NCI-H526 treated with DMSO at 0.1 percent for 48 hours (cell line): ENCODE measurements at regions not wholly inside any gene's neighbourhood (a gene's known extent, or its start where the extent isn't known, plus 50 kb on each side); places are given as distances from the start of the nearest gene placed in this dataset.
A peak's percentile ranks its signal among the peaks of the same experiment; 100 is the strongest.

Experiments
- DNase-seq: peaks from one replicate; lab custom pipeline; 2025; lab: John Stamatoyannopoulos, UW

DNA sequence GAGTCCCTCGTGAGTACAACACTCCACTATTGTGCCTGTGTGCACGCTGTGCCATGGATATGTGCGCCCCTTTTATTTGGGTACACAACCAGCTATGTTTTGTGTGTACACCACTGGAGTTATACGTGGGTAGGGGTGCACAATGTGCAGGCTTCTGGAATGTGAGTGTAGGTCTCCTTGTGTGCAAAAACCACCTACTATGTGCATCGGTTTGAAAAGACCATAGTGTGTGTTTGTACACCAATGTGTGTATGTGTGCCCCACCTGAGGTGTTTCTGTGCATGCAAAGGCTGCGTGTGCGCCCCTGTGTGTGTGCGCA is 86.4 kb upstream of the ALDH1L1 start:
- DNase-seq: no peak

- no peak for DNase-seq
Observed at GRCh38 chr3:126266291-126266840, 86.0 kb upstream of the ALDH1L1 start.

DNA sequence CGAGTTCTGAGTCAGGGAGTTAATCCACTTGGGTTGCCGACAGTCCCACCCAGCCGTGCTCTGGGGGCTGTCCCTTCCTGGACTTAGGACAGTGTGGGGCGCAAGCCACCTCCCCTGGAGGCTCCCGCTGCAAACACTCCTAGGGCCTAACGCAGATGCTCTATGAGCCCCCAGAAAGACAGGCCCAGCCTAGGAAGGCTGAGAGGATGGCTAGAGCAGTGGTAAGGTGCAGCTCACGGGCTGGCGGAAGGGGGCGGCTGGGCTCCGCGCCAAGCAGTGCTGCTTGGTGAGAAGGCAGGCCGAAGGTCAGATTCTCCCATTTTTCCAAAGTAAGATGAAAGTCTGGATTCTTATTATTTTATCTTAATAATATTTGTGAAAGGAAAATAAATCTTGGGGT is 84.6 kb upstream of the ALDH1L1 start:
- no peak for DNase-seq

DNA sequence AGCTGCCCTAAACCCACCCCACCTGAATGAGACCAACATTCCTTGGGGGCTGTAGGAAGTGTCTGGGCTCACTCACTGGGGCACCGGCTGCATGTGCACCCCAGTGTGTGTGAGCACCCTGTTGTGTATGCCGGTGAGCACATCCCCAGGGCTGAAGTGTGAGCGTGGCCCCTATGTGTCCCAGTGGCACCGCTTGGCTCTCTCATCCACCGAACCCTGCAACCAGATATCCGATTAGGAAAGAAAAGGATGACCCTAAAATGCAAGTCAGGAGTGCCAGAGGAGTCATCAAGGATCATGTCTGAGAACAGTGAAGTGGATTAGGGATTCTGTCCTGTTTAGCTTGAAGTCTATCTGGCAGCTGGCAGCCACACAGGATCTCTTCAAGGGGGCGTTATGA is 84.0 kb upstream of the ALDH1L1 start:
- no peak for DNase-seq

DNA sequence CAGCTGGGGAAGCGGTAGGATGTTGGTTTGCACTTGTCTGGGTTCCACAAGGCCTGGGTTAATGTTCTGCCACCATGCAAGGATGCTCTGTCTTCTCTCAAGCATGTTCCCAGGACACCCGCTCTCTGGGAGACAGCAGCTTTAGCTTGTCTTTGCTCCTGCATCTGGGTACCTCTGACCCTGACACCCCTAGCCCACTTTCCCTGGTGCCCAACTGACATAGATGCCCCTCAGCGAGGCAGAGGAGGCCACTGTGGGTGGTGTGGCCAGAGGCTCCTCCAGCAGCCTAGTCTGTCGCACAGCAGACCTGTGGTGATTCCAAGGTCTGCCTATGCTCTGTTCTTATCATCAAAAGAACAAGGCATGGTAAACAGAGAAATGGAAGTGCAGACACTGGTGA is 83.6 kb upstream of the ALDH1L1 start:
- DNase-seq: no peak

DNA sequence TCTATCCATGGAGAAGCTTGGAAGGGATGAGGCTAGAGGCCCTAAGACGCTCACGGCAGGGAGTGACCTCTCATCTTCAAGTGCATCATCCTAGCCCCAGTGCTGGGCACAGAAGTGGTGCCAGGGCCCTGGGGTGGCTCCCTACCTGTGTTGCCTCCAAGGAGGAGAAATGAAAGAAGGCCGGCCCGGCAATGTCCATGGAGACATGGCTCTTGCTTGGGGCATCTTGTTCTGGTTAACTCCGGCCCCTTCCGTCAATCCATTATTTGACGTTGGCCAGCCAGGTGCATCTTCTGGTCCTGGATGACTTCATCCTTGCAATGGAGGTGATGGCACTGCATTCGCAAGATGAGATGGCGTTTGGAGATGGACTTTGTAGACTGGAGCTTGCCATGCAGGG is 83.2 kb upstream of the ALDH1L1 start:
- no peak for DNase-seq

- no peak for DNase-seq
Observed at GRCh38 chr3:126262227-126262626, 81.8 kb upstream of the ALDH1L1 start.

DNA sequence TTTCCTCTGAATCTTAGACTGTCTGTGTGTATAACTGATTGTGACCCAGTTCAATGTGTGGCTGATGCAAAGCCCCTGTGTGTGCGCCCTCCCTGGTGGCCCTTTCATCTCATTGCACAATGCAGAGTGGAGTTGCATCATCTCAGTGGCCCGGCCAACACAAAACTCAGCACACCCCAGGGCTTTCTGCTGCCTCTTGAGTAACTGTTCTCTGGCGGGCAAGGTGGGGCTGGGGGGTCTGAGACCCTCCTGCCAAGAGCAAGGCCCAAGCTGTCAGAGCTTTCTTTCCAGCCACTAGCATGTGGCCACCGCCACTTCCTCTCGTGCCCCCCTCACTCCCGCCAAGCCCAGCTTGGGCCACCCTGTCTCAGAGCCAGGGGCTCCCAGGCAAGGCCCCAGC is 80.7 kb upstream of the ALDH1L1 start:
- no peak for DNase-seq

- peak; percentile 58 for DNase-seq
Observed at GRCh38 chr3:126259411-126260391, 79.3 kb upstream of the ALDH1L1 start.

- DNase-seq: no peak
Observed at GRCh38 chr3:126258670-126259069, 78.3 kb upstream of the ALDH1L1 start.

DNA sequence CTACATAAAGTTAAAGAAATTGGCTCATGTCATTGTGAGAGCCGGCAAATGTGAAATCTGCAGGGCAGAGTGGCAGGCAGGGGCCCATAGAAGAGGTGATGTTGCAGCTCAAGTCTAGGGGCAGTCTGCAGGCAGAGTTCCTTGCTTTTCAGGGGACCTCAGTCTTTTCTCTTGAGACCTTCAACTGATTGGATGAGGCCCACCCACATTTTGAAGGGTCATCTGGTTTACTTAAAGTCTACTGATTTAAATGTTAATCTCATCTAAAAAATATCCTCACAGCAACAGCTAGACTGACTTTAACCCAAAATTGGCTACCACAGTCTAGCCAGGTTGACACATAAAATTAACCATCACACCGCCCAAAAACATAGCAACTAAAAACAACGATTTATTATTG is 77.6 kb upstream of the ALDH1L1 start:
- no peak for DNase-seq

- no peak for DNase-seq
Observed at GRCh38 chr3:126257174-126257573, 76.8 kb upstream of the ALDH1L1 start.

DNA sequence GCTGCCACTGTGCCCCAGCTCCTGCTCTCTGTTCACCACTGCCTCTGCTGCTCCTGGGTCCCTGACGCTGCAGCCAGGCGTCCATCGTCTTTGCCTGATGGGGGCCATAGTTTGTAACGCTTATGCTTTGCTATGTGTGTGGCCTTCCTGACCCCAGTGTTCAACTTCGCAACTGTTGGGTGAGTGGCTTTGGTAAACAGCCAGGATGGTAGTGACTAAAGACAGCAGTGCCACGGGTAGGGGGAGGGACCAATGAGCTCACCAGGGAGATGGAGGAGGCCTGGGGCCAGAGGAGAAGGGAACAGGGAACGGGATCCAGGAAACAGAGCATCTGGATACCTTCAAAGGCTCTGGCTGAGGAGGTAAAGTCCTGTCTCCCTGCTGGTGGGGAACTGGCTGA is 75.9 kb upstream of the ALDH1L1 start:
- no peak for DNase-seq

DNA sequence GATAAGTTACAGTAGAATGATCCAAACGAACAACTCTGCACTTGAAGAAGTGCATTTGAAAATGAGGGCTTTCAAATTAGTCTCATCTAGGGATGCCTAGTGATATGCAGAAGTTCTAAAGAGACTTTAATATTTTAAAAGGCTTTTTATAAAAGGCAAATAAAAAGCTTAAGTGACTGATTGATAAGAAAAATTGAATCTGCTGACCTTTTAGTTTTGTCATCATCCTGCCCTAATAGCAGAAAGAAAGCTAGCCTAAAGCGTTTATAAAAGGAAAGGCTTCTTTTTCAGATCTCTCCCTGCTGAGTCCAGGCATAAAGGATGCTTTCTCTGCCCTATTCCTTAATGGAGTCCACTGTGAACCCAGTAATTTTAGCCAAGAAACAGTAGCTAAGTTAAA is 72.7 kb upstream of the ALDH1L1 start:
- DNase-seq: no peak

- DNase-seq: no peak
Observed at GRCh38 chr3:126252373-126252772, 72.0 kb upstream of the ALDH1L1 start.

DNA sequence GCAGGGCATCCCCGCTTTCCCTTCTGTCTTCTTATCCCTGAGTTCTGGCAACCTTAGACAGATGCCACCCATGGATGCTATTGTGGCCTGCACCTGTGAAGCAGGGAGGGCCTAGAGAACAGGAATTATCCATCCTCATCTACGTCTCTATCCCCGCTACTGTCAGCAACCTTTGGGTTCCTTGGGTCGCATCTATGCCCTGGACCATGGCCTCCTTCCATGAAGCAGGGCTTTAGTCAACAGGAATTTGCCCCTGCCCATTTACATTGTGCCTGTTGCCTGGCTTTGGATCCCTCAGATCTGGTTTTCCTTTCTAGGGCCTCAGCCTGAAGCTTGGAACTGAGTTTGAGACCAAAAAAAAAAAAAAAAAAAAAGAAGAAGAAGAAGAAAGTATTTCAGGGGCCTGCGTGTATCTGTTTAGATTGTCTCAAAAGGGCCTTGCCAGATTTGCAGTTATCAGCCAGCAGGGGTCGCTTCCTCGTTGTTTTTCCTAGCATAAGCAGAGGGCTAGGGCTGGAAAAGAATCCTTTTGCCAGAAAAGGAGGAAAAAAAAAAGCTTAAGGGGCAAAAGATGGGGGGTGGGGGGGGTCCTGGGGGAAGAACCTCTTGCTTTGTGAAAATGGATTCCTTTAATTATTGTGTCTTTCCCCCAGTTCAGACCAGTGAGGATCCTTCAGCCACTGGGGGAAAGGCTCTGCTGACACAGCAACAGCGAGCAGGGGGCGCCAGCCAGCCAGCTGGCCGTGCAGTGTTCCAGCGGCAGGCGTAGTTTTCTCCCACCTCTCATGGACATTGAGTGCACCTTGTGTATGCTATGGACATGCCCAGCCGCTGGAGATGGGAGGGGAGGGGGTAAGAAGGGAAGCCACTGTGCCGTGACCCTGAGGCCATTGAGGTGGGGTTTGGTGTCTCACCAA is 65.7 kb upstream of the ALDH1L1 start:
- peak; percentile 16 for DNase-seq
